H9 (cell line): ENCODE measurements at regions not wholly inside any gene's neighbourhood (a gene's known extent, or its start where the extent isn't known, plus 50 kb on each side); places are given as distances from the start of the nearest gene placed in this dataset.

Experiments
- DNase-seq: peaks from one replicate; pipeline ENCODE4 v3.0.0-alpha.2; 2017
- H2AFZ ChIP-seq: one replicate; pipeline ENCODE4 v1.6.1; 2013; ENCODE audit warnings: mild to moderate bottlenecking, low read length, control low read depth, moderate library complexity
- H2AK5ac ChIP-seq: 2 replicates; pipeline ENCODE4 v1.6.1; 2013; ENCODE audit warnings: low read length, control low read depth, mixed read lengths; ENCODE audit not compliant: insufficient read length
- H2BK120ac ChIP-seq: one replicate; pipeline ENCODE4 v1.6.1; 2013; ENCODE audit warnings: low read depth, mild to moderate bottlenecking, low read length, control low read depth, inconsistent platforms; ENCODE audit not compliant: poor library complexity, severe bottlenecking
- H2BK12ac ChIP-seq: 2 replicates; pipeline ENCODE4 v1.6.1; 2013; ENCODE audit warnings: low read length, control low read depth, mixed read lengths, low read depth; ENCODE audit not compliant: insufficient read length
- H2BK15ac ChIP-seq: 2 replicates; pipeline ENCODE4 v1.6.1; 2013; ENCODE audit warnings: low read depth, low read length, control low read depth
- H2BK20ac ChIP-seq: one replicate; pipeline ENCODE4 v1.6.1; 2013; ENCODE audit warnings: low read depth, mild to moderate bottlenecking, low read length, control low read depth, inconsistent platforms; ENCODE audit not compliant: poor library complexity, severe bottlenecking
- H2BK5ac ChIP-seq: 2 replicates; pipeline ENCODE4 v1.6.1; 2013; ENCODE audit warnings: low read length, control low read depth, mixed read lengths; ENCODE audit not compliant: insufficient read length
- H3K14ac ChIP-seq: 2 replicates; pipeline ENCODE4 v1.6.1; 2013; ENCODE audit warnings: low read length, control low read depth; ENCODE audit not compliant: insufficient read depth
- H3K18ac ChIP-seq: 2 replicates; pipeline ENCODE4 v1.6.1; 2013; ENCODE audit warnings: low read depth, mild to moderate bottlenecking, mixed read lengths, low read length, control low read depth; ENCODE audit not compliant: insufficient read length
- H3K23ac ChIP-seq: 2 replicates; pipeline ENCODE4 v1.6.1; 2013; ENCODE audit warnings: low read length, control low read depth, mixed read lengths, low read depth; ENCODE audit not compliant: insufficient read length
- H3K23me2 ChIP-seq: 2 replicates; pipeline ENCODE4 v1.6.1; 2013; ENCODE audit warnings: low read depth, mild to moderate bottlenecking, mixed read lengths, low read length, control low read depth; ENCODE audit not compliant: insufficient read length, poor library complexity, severe bottlenecking
- H3K27ac ChIP-seq: 2 replicates; pipeline ENCODE4 v1.5.1; 2013; ENCODE audit warnings: low read length, control low read depth, mixed read lengths, low read depth; ENCODE audit not compliant: insufficient read length
- H3K27me3 ChIP-seq: 2 replicates; pipeline ENCODE4 v1.6.1; 2013; ENCODE audit warnings: low read length, control low read depth, inconsistent platforms; ENCODE audit not compliant: insufficient read depth
- H3K4ac ChIP-seq: 2 replicates; pipeline ENCODE4 v1.6.1; 2013; ENCODE audit warnings: low read depth, mild to moderate bottlenecking, control low read depth, inconsistent platforms, low read length, moderate library complexity
- H3K4me1 ChIP-seq: 2 replicates; pipeline ENCODE4 v1.6.1; 2013; ENCODE audit warnings: low read length, control low read depth, inconsistent platforms; ENCODE audit not compliant: insufficient read depth
- H3K4me2 ChIP-seq: 2 replicates; pipeline ENCODE4 v1.6.1; 2013; ENCODE audit warnings: low read length, control low read depth, mixed read lengths; ENCODE audit not compliant: insufficient read length, insufficient read depth
- H3K56ac ChIP-seq: 2 replicates; pipeline ENCODE4 v1.6.1; 2013; ENCODE audit warnings: low read depth, mild to moderate bottlenecking, mixed read lengths, low read length, control low read depth; ENCODE audit not compliant: insufficient read length
- H3K79me1 ChIP-seq: 2 replicates; pipeline ENCODE4 v1.6.1; 2013; ENCODE audit warnings: low read depth, mild to moderate bottlenecking, moderate library complexity, low read length, control low read depth, inconsistent platforms; ENCODE audit not compliant: insufficient read depth, poor library complexity, severe bottlenecking
- H3K79me2 ChIP-seq: 2 replicates; pipeline ENCODE4 v1.6.1; 2013; ENCODE audit warnings: low read length, control low read depth, inconsistent platforms; ENCODE audit not compliant: insufficient read depth
- H3K9ac ChIP-seq: 2 replicates; pipeline ENCODE4 v1.6.1; 2013; ENCODE audit warnings: low read length, control low read depth, mixed read lengths; ENCODE audit not compliant: insufficient read length; ENCODE audit errors: extremely low read depth
- H3K9me3 ChIP-seq: one replicate; pipeline ENCODE4 v1.6.1; 2013; ENCODE audit warnings: low read depth, low read length, inconsistent platforms; ENCODE audit not compliant: control insufficient read depth
- H3T11ph ChIP-seq: one replicate; pipeline ENCODE4 v1.6.1; 2013; ENCODE audit warnings: mild to moderate bottlenecking, low read length, control low read depth, inconsistent platforms
- H4K20me1 ChIP-seq: one replicate; pipeline ENCODE4 v1.6.1; 2013; ENCODE audit not compliant: control insufficient read depth, insufficient read length, insufficient read depth
- H4K5ac ChIP-seq: 2 replicates; pipeline ENCODE4 v1.6.1; 2013; ENCODE audit warnings: low read depth, mild to moderate bottlenecking, mixed read lengths, low read length, control low read depth; ENCODE audit not compliant: insufficient read length
- H4K8ac ChIP-seq: replicated peaks from 2 replicates; pipeline ENCODE4 v1.6.1; 2013; ENCODE audit warnings: low read length, control low read depth, mixed read lengths, low read depth; ENCODE audit not compliant: insufficient read length
- H4K91ac ChIP-seq: 2 replicates; pipeline ENCODE4 v1.6.1; 2013; ENCODE audit warnings: low read depth, mild to moderate bottlenecking, moderate library complexity, mixed read lengths, low read length, control low read depth; ENCODE audit not compliant: insufficient read length
- H3K27ac Mint-ChIP-seq, 3 experiments: 2 replicates in 2 of 3; 3 replicates in 1 of 3; pipeline ENCODE4 v1.8.0; 2020 to 2021; ENCODE audit warnings: mixed read lengths in 3 of 3, mild to moderate bottlenecking in 1 of 3, moderate library complexity in 1 of 3
- H3K27me3 Mint-ChIP-seq: 2 replicates; pipeline ENCODE4 v1.8.0; 2021; ENCODE audit warnings: low read depth, mild to moderate bottlenecking, moderate library complexity, mixed read lengths
- H3K36me3 Mint-ChIP-seq, 3 experiments: 2 replicates in 2 of 3; 3 replicates in 1 of 3; pipeline ENCODE4 v1.8.0; 2020 to 2021; ENCODE audit warnings: low read depth in 3 of 3, mixed read lengths in 3 of 3; ENCODE audit not compliant: insufficient read depth in 1 of 3
- H3K4me1 Mint-ChIP-seq, 2 experiments: 2 replicates each; pipeline ENCODE4 v1.8.0; 2020; ENCODE audit warnings: mixed read lengths in 2 of 2
- H3K4me3 Mint-ChIP-seq, 2 experiments: 2 replicates in 1 of 2; 3 replicates in 1 of 2; pipeline ENCODE4 v1.8.0; 2020 to 2021; ENCODE audit warnings: mild to moderate bottlenecking in 2 of 2, mixed read lengths in 2 of 2, moderate library complexity in 1 of 2
- H3K9me3 Mint-ChIP-seq, 2 experiments: 2 replicates in 1 of 2; 3 replicates in 1 of 2; pipeline ENCODE4 v1.8.0; 2020; ENCODE audit warnings: mild to moderate bottlenecking in 2 of 2, mixed read lengths in 2 of 2, moderate library complexity in 1 of 2
- CTCF ChIP-seq: fragments of 200-600 bp; sonication (generic); conservative IDR thresholded peaks from 3 replicates; pipeline ENCODE4 v1.8.0; 2021; ENCODE audit warnings: antibody characterized with exemption, mild to moderate bottlenecking
- WGBS: extraction: QIAGEN DNeasy Blood & Tissue Kit; methylation state at CpG from one replicate; pipeline ENCODE4 v1.1.7; 2013; ENCODE audit warnings: missing lambda C conversion rate, low lambda C conversion rate, mixed read lengths; ENCODE audit not compliant: insufficient read length; ENCODE audit errors: extremely low coverage; 5-methylcytosine and 5-hydroxymethylcytosine counted together

DNA sequence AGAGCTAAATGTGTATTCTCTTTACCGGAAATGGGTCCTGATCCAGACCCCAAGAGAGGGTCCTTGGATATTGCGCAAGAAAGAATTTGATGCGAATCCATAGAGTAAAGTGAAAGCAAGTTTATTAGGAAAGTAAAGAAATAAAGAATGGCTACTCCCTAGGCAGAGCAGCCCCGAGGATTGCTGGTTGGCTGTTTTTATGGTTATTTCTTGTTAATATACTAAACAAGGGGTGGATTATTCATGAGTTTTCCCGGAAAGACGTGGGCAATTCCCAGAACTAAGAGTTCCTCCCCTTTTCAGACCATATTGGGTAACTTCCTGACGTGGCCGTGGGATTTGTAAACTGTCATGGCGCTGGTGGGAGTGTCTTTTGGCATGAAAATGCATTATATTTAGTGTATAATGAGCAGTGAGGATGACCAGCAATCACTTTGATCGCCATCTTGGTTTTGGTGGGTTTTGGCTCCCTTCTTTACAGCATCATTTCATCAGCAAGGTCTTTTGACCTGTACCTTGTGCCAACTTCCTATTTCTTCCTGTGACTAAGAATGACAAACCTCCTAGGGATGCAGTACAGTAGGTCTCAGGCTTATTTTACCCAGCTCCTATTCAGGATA is 60.4 kb downstream of the ARL4A start:
- Histone ChIP-seq H3K4ac (no peak overlapping the region), H3K18ac (no peak overlapping the region), H3K79me2 (no peaks in the 10 kb centered on the region), H3K14ac (no peak overlapping the region), H4K8ac (no peak overlapping the region), H3K79me1 (no peaks in the 10 kb centered on the region), H3K27me3 (no peaks in the 10 kb centered on the region), H3K56ac (no peak overlapping the region), H2BK5ac (no peak overlapping the region), H3K4me1 (peaks cover 2% of the 10 kb centered on the region; the same call in 1 of the 2 replicates), H2BK120ac (no peak overlapping the region), H3K9me3 (no peaks in the 10 kb centered on the region), H2BK20ac (no peak overlapping the region), H3K9ac (no peak overlapping the region), H3K23ac (no peak overlapping the region), H3K23me2 (no peaks in the 10 kb centered on the region), H4K20me1 (no peaks in the 10 kb centered on the region), H3K27ac (no peak overlapping the region), H3K4me2 (no peak overlapping the region), H3T11ph (no peak overlapping the region), H4K5ac (no peak overlapping the region), H4K91ac (no peak overlapping the region), H2AFZ (no peak overlapping the region), H2AK5ac (no peak overlapping the region), H2BK12ac (no peak overlapping the region), H2BK15ac (no peak overlapping the region)
- Mint-ChIP-seq H3K36me3 (peaks cover 0 to 7% (median 0%) of the 10 kb centered on the region in 3 experiments; a peak in 1 of 7 replicates), H3K9me3 (peaks cover 0 to 5% of the 10 kb centered on the region in 2 experiments; a peak in 1 of 5 replicates), H3K27ac (no peak overlapping the region), H3K27me3 (no peaks in the 10 kb centered on the region), H3K4me3 (no peak overlapping the region), H3K4me1 (peaks cover 26 to 37% of the 10 kb centered on the region in 2 experiments)
- TF ChIP-seq CTCF, result no peak
- WGBS, result no CpG with 5 or more reads among the region's 10 CpGs
- no peak for DNase-seq
